ENCODE measurements at regions not wholly inside any gene's neighbourhood (a gene's known extent, or its start where the extent isn't known, plus 50 kb on each side); places are given as distances from the start of the nearest gene placed in this dataset.
"Not testable (repeated sequence)": the region's sequence is repeated elsewhere in the genome, so short reads cannot be mapped to it uniquely, and the experiment has no call there.

- DNase-seq (ENCODE audit: low read depth) = no peak
- TF ChIP-seq CTCF (IDR thresholded peaks at IDR 0.05; ENCODE audit: control insufficient read depth, insufficient read depth, low read depth, low read length, missing control alignments) = no peak
- H3K4me3 ChIP-seq (ENCODE audit: control insufficient read depth, low read depth, low read length) = no peak overlapping the region
These were observed 88.8 kb upstream of the SLITRK5 start for GRCh38 chr13:87582399-87582798.

- no peak for DNase-seq (ENCODE audit: low read depth)
- H3K4me3 ChIP-seq (ENCODE audit: control insufficient read depth, low read depth, low read length) = no peak overlapping the region
- TF ChIP-seq CTCF (IDR thresholded peaks at IDR 0.05; ENCODE audit: control insufficient read depth, insufficient read depth, low read depth, low read length, missing control alignments) = no peak
These were observed 80.7 kb upstream of the SLITRK5 start for GRCh38 chr13:87590518-87590917.

GRCh38 chr13:87604437-87604836 is 66.7 kb upstream of the SLITRK5 start:
- H3K4me3 ChIP-seq (ENCODE audit: control insufficient read depth, low read depth, low read length); DNase-seq (ENCODE audit: low read depth): not testable (repeated sequence)

GRCh38 chr13:87607266-87607665 is 63.9 kb upstream of the SLITRK5 start:
- no peak for DNase-seq (ENCODE audit: low read depth)
- H3K4me3 ChIP-seq (ENCODE audit: control insufficient read depth, low read depth, low read length) = no peak overlapping the region
- TF ChIP-seq CTCF (IDR thresholded peaks at IDR 0.05; ENCODE audit: control insufficient read depth, insufficient read depth, low read depth, low read length, missing control alignments) = no peak

GRCh38 chr13:87614276-87614675 is 56.9 kb upstream of the SLITRK5 start:
- no peak for DNase-seq (ENCODE audit: low read depth)
- TF ChIP-seq CTCF (IDR thresholded peaks at IDR 0.05; ENCODE audit: control insufficient read depth, insufficient read depth, low read depth, low read length, missing control alignments) = no peak
- no peak overlapping the region for H3K4me3 ChIP-seq (ENCODE audit: control insufficient read depth, low read depth, low read length)

Measured in AG09309 (cell line).